ENCODE measurements at regions not wholly inside any gene's neighbourhood (a gene's known extent, or its start where the extent isn't known, plus 50 kb on each side); places are given as distances from the start of the nearest gene placed in this dataset.

DNA sequence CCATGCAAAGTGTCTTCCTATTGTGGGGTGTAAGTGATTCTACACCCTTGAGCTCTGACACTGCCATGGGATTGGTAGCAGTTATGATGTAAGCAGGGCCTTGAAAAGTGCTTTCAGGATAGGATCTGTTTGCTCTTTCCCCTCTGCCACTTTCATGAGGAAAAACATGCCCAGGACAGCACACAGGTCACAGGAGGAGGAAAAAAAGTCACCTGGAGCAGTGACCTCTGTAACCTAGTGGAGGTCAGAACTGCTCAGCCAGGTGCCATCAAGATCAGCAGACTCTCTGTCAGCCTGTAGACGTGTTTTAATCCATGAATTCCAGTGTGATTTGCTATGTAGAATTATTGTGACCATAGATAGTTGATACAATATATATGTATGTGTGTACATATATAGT lies 92.7 kb upstream of the BMP2 start:
- TF ChIP-seq, protein P1, sequence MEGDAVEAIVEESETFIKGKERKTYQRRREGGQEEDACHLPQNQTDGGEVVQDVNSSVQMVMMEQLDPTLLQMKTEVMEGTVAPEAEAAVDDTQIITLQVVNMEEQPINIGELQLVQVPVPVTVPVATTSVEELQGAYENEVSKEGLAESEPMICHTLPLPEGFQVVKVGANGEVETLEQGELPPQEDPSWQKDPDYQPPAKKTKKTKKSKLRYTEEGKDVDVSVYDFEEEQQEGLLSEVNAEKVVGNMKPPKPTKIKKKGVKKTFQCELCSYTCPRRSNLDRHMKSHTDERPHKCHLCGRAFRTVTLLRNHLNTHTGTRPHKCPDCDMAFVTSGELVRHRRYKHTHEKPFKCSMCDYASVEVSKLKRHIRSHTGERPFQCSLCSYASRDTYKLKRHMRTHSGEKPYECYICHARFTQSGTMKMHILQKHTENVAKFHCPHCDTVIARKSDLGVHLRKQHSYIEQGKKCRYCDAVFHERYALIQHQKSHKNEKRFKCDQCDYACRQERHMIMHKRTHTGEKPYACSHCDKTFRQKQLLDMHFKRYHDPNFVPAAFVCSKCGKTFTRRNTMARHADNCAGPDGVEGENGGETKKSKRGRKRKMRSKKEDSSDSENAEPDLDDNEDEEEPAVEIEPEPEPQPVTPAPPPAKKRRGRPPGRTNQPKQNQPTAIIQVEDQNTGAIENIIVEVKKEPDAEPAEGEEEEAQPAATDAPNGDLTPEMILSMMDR (IDR thresholded peaks at IDR 0.05 in 8 of 11, conservative IDR thresholded peaks at IDR 0.05 in 3 of 11): no peak
- TF ChIP-seq POLR2A (IDR thresholded peaks at IDR 0.05): no peak

Measured in spleen (tissue), 7 donors.